ENCODE measurements at regions not wholly inside any gene's neighbourhood (a gene's known extent, or its start where the extent isn't known, plus 50 kb on each side); places are given as distances from the start of the nearest gene placed in this dataset.

DNA sequence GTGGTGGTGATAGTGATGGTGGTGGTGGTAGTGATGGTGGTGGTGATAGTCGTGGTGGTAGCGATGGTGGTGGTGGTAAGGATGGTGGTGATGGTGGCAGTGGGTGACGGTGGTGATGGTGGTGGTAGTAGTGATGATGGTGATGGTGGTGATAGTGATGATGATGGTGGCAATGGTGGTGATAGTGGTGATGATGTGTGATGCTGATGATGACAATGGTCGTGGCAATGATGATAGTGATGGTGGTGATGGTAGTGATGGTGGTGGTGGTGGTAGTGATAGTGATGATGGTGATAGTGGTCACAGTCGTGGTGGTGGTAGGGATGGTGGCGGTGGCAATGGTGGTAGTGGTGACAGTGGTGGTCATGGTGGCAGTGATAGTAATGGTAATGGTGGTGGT is 243.9 kb upstream of the RAB6C start:
- 85 to 88% methylated on average over 5 of the region's 6 CpGs for WGBS, 2 experiments (ENCODE audit: insufficient coverage in 2 of 2)

DNA sequence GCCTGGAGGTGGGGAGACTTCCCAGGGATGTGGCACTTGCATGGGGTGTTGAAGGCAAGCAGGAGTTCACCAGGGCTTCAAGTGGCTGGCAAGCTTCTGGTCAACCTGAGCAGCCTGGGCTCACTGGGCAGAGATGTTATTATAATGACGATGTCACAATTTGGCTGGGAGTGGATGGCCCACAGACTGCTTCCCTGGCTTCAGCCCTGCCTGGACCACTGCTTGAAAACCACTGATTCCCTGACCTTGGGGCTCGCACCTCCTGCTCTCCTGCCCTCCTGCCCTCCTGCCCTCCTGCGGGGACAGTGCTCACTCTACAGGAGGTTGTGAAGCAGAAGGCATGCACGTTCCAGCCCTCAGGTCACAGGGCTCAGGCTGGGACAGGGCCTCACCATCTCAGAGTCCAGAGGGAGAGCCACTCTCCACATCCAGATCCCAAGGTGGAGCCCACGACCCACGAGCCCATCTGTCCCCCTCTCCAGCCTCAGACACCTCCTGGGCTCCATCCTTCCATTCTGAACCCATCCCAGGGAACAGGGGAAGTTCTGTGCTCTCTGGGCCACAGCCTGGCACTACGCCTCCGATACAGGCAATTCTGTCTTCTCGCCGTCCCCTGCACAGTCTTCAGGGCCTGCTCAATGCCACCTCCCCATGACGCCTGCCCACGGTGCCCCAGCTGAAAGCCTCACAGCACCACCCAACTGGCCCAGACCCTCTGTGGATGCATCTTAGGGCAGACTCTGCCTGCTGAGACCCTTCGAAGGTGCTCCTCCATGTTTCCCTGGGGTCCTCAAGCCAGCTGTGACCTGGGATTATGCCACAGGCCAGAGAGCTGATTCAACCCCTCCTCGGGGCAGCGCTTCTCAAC is 241.6 kb upstream of the RAB6C start:
- no peak overlapping the region for H3K27ac ChIP-seq (ENCODE audit: low read depth, low read length, severe bottlenecking)
- H3K9me3 ChIP-seq (ENCODE audit: control insufficient read depth, low read length) = no peaks in the 10 kb centered on the region
- H3K4me3 ChIP-seq (ENCODE audit: extremely low read depth, insufficient read depth, low read length, poor library complexity, severe bottlenecking) = no peak overlapping the region
- H3K36me3 ChIP-seq (ENCODE audit: control insufficient read depth, insufficient read depth, low read length) = no peaks in the 10 kb centered on the region
- WGBS, 2 experiments (ENCODE audit: insufficient coverage in 2 of 2) = 82 to 91% methylated on average over 12 to 14 of the region's 15 CpGs
- no peaks in the 10 kb centered on the region for H3K4me1 ChIP-seq (ENCODE audit: control insufficient read depth, insufficient read depth, low read length, poor library complexity, severe bottlenecking)

More for the DNA sequence above, 243.9 kb upstream of the RAB6C start:
- Histone ChIP-seq H3K9me3 (ENCODE audit: control insufficient read depth, low read length) (no peaks in the 10 kb centered on the region), H3K27ac (ENCODE audit: low read depth, low read length, severe bottlenecking) (no peak overlapping the region), H3K4me1 (ENCODE audit: control insufficient read depth, insufficient read depth, low read length, poor library complexity, severe bottlenecking) (no peaks in the 10 kb centered on the region), H3K36me3 (ENCODE audit: control insufficient read depth, insufficient read depth, low read length) (no peaks in the 10 kb centered on the region), H3K4me3 (ENCODE audit: extremely low read depth, insufficient read depth, low read length, poor library complexity, severe bottlenecking) (no peak overlapping the region)

DNA sequence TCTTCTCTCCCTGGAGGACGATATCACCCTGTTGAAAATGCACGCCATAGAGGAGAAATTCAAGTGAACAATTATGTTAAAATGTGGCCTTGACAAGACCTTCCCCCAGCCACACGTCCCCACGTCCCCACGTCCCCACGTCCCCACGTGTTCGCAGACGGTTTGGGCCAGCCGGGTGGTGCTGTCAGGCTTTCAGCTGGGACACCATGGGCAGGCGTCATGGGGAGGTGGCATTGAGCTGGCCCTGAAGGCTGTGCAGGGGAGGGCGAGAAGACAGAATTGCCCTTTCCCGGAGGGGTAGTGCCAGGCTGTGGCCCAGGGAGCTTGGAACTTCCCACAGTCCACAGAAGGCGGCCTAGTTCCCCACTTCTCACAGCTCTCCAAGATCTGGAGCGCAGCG is 240.7 kb upstream of the RAB6C start:
- WGBS, 2 experiments (ENCODE audit: insufficient coverage in 2 of 2) = 90 to 94% methylated on average over 12 to 14 of the region's 16 CpGs
- H3K36me3 ChIP-seq (ENCODE audit: control insufficient read depth, insufficient read depth, low read length) = no peaks in the 10 kb centered on the region

DNA sequence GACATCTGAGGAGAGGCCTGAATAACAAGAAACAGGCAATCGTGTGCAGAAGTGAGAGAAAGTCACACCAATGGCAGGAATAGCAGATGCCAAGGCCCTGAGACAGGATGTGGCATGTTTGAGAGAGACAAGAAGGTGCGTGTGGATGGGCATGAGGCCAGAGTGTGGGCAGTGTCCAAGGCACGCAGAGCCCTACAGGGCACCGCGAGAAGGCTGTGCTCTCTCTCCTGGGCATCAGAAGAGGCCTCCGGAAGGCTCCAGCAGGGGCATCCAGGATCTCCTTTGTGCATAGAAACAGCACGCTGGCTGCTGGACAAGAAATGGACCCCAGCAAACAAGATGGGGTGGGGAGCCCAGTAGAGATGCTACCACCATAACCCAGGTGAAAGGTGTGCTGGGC is 239.0 kb upstream of the RAB6C start:
- H3K4me1 ChIP-seq (ENCODE audit: control insufficient read depth, insufficient read depth, low read length, poor library complexity, severe bottlenecking) = no peaks in the 10 kb centered on the region
- H3K27ac ChIP-seq (ENCODE audit: low read depth, low read length, severe bottlenecking) = no peak overlapping the region
- H3K4me3 ChIP-seq (ENCODE audit: extremely low read depth, insufficient read depth, low read length, poor library complexity, severe bottlenecking) = no peak overlapping the region
- no peaks in the 10 kb centered on the region for H3K36me3 ChIP-seq (ENCODE audit: control insufficient read depth, insufficient read depth, low read length)
- no peaks in the 10 kb centered on the region for H3K9me3 ChIP-seq (ENCODE audit: control insufficient read depth, low read length)
- WGBS, 2 experiments (ENCODE audit: insufficient coverage in 2 of 2) = 94 to 96% methylated on average over 7 of the region's 7 CpGs

More for the DNA sequence above, 240.7 kb upstream of the RAB6C start:
- no peak overlapping the region for H3K27ac ChIP-seq (ENCODE audit: low read depth, low read length, severe bottlenecking)
- H3K4me1 ChIP-seq (ENCODE audit: control insufficient read depth, insufficient read depth, low read length, poor library complexity, severe bottlenecking) = no peaks in the 10 kb centered on the region
- H3K4me3 ChIP-seq (ENCODE audit: extremely low read depth, insufficient read depth, low read length, poor library complexity, severe bottlenecking) = no peak overlapping the region
- no peaks in the 10 kb centered on the region for H3K9me3 ChIP-seq (ENCODE audit: control insufficient read depth, low read length)

DNA sequence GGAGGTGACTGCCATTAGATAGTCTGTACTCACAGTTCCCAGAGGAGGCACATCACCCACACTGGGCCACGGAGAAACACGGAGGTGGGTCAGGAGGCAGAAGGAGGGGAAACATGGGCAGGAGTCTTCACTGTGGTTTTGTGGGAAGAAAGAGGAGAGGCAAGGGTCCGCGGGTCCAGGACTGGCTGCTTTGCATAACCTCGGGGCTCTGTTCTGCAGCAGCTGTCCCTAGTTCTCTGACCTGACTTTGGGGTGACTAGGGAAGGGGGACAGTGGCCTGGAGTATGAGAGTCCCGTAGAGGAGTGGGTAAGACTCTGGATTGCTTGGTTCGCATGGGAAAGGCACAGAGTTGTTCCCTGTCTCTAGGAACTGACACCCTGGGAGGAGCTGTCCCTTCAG is 238.3 kb upstream of the RAB6C start:
- no peak overlapping the region for H3K4me3 ChIP-seq (ENCODE audit: extremely low read depth, insufficient read depth, low read length, poor library complexity, severe bottlenecking)
- H3K36me3 ChIP-seq (ENCODE audit: control insufficient read depth, insufficient read depth, low read length) = no peaks in the 10 kb centered on the region
- no peak overlapping the region for H3K27ac ChIP-seq (ENCODE audit: low read depth, low read length, severe bottlenecking)
- H3K9me3 ChIP-seq (ENCODE audit: control insufficient read depth, low read length) = no peaks in the 10 kb centered on the region
- WGBS, 2 experiments (ENCODE audit: insufficient coverage in 2 of 2) = 86 to 91% methylated on average over 6 to 7 of the region's 7 CpGs
- H3K4me1 ChIP-seq (ENCODE audit: control insufficient read depth, insufficient read depth, low read length, poor library complexity, severe bottlenecking) = no peaks in the 10 kb centered on the region

DNA sequence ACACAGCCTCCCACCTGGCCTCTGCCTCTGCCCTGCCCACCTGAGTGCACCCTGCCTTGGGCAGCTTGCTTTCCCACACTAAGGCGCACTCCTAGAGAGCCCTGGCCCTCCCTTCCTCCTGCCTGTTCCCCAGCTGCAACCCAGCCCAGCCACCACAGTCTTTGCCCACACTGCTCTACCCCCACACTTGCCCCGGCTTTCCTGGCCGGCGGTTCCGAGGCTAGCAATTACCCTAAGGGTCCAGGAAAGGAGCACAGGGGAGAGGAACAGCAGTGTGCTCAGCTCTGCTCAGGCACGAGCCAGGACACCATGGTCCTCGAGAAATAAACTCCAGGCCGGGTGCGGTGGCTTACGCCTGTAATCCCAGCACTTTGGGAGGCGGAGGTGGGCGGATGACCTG is 237.8 kb upstream of the RAB6C start:
- Histone ChIP-seq H3K36me3 (ENCODE audit: control insufficient read depth, insufficient read depth, low read length) (no peaks in the 10 kb centered on the region), H3K27ac (ENCODE audit: low read depth, low read length, severe bottlenecking) (no peak overlapping the region), H3K4me3 (ENCODE audit: extremely low read depth, insufficient read depth, low read length, poor library complexity, severe bottlenecking) (no peak overlapping the region), H3K4me1 (ENCODE audit: control insufficient read depth, insufficient read depth, low read length, poor library complexity, severe bottlenecking) (no peaks in the 10 kb centered on the region), H3K9me3 (ENCODE audit: control insufficient read depth, low read length) (no peaks in the 10 kb centered on the region)
- 88 to 94% methylated on average over 8 to 9 of the region's 12 CpGs for WGBS, 2 experiments (ENCODE audit: insufficient coverage in 2 of 2)

DNA sequence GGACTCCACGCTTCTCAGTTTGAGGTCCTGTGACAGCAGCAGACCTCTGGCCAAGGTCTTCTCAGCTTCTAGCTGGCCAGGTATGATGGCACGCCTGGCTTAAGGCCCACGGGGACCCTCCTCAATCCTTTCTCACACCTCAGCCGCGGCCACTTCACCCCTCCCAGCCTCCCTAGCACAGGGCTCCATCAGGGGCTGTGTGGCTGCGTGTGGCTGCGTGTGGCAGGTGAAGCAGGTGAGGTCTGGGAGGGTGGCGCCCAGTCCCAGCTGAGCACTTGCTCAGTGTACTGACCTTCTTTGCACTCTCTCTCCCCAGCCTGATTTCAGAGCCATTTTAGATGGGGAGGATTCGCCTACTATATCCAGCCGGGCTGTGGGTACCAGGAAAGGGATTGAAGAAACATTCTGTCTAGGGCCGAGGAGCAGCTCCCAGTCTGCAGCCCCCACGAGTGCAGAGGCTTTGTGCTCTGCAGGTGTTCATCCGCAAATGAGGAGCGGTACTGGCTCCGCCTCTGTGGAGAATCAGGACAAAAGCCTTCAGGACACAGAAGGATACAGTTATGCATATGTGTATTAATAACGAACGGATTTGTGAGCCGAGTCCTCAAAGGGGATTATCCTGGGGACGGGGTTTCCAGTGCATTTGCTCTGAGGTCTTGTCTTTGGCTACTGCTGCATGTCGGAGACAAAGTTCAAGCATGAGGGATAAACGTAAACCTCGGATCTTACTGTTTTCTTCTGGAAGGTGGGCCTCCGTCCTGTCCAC is 236.9 kb upstream of the RAB6C start:
- H3K36me3 ChIP-seq (ENCODE audit: control insufficient read depth, insufficient read depth, low read length) = no peaks in the 10 kb centered on the region
- no peak overlapping the region for H3K27ac ChIP-seq (ENCODE audit: low read depth, low read length, severe bottlenecking)
- 84 to 88% methylated on average over 16 to 17 of the region's 23 CpGs for WGBS, 2 experiments (ENCODE audit: insufficient coverage in 2 of 2)
- H3K4me1 ChIP-seq (ENCODE audit: control insufficient read depth, insufficient read depth, low read length, poor library complexity, severe bottlenecking) = no peaks in the 10 kb centered on the region
- H3K4me3 ChIP-seq (ENCODE audit: extremely low read depth, insufficient read depth, low read length, poor library complexity, severe bottlenecking) = no peak overlapping the region
- H3K9me3 ChIP-seq (ENCODE audit: control insufficient read depth, low read length) = no peaks in the 10 kb centered on the region

DNA sequence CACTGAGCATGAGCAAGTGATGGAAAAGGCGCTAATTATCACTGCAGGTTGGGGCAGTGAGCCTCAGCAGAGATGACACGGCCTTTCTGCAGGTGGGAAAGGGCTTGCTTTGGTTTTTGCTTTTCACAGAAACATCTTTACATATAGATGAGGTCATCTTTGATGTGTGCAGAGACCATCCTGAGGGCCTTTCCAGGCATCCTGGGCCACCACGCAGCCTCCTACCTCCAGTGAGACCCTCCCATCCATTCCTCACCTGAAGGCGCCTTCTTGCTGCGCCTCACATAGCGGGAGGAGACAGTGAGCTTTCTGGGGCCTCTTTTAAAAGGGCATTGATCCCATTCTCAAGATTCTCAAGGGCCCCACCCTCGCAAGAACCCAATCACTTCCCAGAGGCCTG is 235.3 kb upstream of the RAB6C start:
- H3K4me3 ChIP-seq (ENCODE audit: extremely low read depth, insufficient read depth, low read length, poor library complexity, severe bottlenecking) = no peak overlapping the region
- H3K36me3 ChIP-seq (ENCODE audit: control insufficient read depth, insufficient read depth, low read length) = no peaks in the 10 kb centered on the region
- H3K9me3 ChIP-seq (ENCODE audit: control insufficient read depth, low read length) = no peaks in the 10 kb centered on the region
- 91 to 94% methylated on average over 5 of the region's 7 CpGs for WGBS, 2 experiments (ENCODE audit: insufficient coverage in 2 of 2)
- peaks cover 4% of the 10 kb centered on the region for H3K4me1 ChIP-seq (ENCODE audit: control insufficient read depth, insufficient read depth, low read length, poor library complexity, severe bottlenecking)
- no peak overlapping the region for H3K27ac ChIP-seq (ENCODE audit: low read depth, low read length, severe bottlenecking)

DNA sequence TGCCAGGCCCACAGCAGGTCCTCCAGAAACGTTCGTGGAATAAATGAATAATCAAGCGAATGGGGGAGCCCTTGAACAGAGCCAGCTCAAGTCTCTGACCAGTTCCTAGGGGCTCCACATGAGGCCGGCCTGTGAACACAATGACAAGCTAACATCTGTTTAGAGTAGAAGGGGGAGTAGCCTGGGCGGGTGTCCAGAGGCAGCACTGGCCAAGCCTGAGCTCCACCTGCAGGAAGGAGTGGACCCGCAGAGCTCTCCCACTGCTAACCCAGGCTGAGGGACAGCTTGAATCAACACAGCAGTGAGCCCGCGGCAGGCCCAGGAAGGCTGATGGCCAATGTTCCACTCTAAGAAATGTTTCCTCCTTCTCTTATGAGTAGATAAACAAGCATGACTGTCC is 234.8 kb upstream of the RAB6C start:
- H3K36me3 ChIP-seq (ENCODE audit: control insufficient read depth, insufficient read depth, low read length) = no peaks in the 10 kb centered on the region
- no peak overlapping the region for H3K27ac ChIP-seq (ENCODE audit: low read depth, low read length, severe bottlenecking)
- H3K4me1 ChIP-seq (ENCODE audit: control insufficient read depth, insufficient read depth, low read length, poor library complexity, severe bottlenecking) = peaks cover 4% of the 10 kb centered on the region
- H3K9me3 ChIP-seq (ENCODE audit: control insufficient read depth, low read length) = no peaks in the 10 kb centered on the region
- 76 to 90% methylated on average over 7 of the region's 8 CpGs for WGBS, 2 experiments (ENCODE audit: insufficient coverage in 2 of 2)
- no peak overlapping the region for H3K4me3 ChIP-seq (ENCODE audit: extremely low read depth, insufficient read depth, low read length, poor library complexity, severe bottlenecking)

DNA sequence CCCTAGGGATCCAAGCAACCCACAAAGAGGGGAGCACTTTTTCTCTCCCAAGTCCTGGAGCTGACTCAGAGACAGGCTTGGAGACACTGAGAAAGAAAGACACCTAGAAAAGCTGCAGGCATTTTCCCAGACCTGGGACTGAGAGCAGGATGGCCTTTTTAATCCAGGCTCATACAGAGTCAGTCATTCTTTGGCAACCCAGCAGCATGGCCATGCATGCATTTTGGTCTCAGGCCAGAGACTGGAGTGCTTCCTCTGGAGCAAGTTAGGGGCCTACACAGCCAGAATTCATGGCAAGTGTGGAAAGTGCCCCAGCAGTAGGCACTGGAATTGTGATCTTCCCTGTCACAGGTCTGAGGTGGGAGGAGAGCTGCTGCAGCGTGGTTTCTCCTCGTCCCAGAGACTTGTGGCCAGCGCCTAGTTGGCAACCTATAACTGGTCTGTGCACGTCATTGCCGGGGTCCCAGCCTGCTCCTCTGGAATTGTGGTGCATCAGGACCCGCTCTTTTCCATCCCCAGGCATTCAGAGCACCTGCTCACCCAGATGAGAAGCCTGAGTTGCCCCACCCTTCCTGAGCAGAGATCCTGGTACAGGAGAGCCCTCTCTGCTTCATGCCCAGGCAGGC is 231.9 kb upstream of the RAB6C start:
- no peak overlapping the region for H3K27ac ChIP-seq (ENCODE audit: low read depth, low read length, severe bottlenecking)
- 97% methylated on average over 6 of the region's 6 CpGs for WGBS, 2 experiments (ENCODE audit: insufficient coverage in 2 of 2)
- H3K4me3 ChIP-seq (ENCODE audit: extremely low read depth, insufficient read depth, low read length, poor library complexity, severe bottlenecking) = no peak overlapping the region
- no peaks in the 10 kb centered on the region for H3K9me3 ChIP-seq (ENCODE audit: control insufficient read depth, low read length)
- H3K36me3 ChIP-seq (ENCODE audit: control insufficient read depth, insufficient read depth, low read length) = no peaks in the 10 kb centered on the region
- H3K4me1 ChIP-seq (ENCODE audit: control insufficient read depth, insufficient read depth, low read length, poor library complexity, severe bottlenecking) = peaks cover 4% of the 10 kb centered on the region
